ENCODE measurements at regions not wholly inside any gene's neighbourhood (a gene's known extent, or its start where the extent isn't known, plus 50 kb on each side); places are given as distances from the start of the nearest gene placed in this dataset.
"Not testable (repeated sequence)": the region's sequence is repeated elsewhere in the genome, so short reads cannot be mapped to it uniquely, and the experiment has no call there.

- DNase-seq (ENCODE audit: low spot score): no peak
These were observed 301.1 kb upstream of the COBL start for GRCh38 chr7:51617686-51618085.

GRCh38 chr7:51613911-51614357, 297.3 kb upstream of the COBL start:
- no peak for DNase-seq (ENCODE audit: low spot score)

- no peak for DNase-seq (ENCODE audit: low spot score)
These were observed 295.3 kb upstream of the COBL start for GRCh38 chr7:51611937-51612336.

- DNase-seq (ENCODE audit: low spot score): no peak
These were observed 290.8 kb upstream of the COBL start for GRCh38 chr7:51607447-51607846.

- no peak for DNase-seq (ENCODE audit: low spot score)
These were observed 290.1 kb upstream of the COBL start for GRCh38 chr7:51606601-51607154.

- no peak for DNase-seq (ENCODE audit: low spot score)
These were observed 285.8 kb upstream of the COBL start for GRCh38 chr7:51602376-51602775.

- no peak for DNase-seq (ENCODE audit: low spot score)
These were observed 284.9 kb upstream of the COBL start for GRCh38 chr7:51601461-51601860.

- DNase-seq (ENCODE audit: low spot score): not testable (repeated sequence)
These were observed 283.3 kb upstream of the COBL start for GRCh38 chr7:51599935-51600334.

- DNase-seq (ENCODE audit: low spot score): no peak
These were observed 277.0 kb upstream of the COBL start for GRCh38 chr7:51593628-51594027.

- DNase-seq (ENCODE audit: low spot score): no peak
These were observed 276.4 kb upstream of the COBL start for GRCh38 chr7:51592842-51593599.

GRCh38 chr7:51591223-51591622, 274.6 kb upstream of the COBL start:
- DNase-seq (ENCODE audit: low spot score): no peak

GRCh38 chr7:51590746-51591145, 274.1 kb upstream of the COBL start:
- no peak for DNase-seq (ENCODE audit: low spot score)

GRCh38 chr7:51589111-51589510, 272.5 kb upstream of the COBL start:
- no peak for DNase-seq (ENCODE audit: low spot score)

GRCh38 chr7:51587604-51588003, 271.0 kb upstream of the COBL start:
- no peak for DNase-seq (ENCODE audit: low spot score)

- no peak for DNase-seq (ENCODE audit: low spot score)
These were observed 260.8 kb upstream of the COBL start for GRCh38 chr7:51577390-51577789.

GRCh38 chr7:51569581-51569980, 253.0 kb upstream of the COBL start:
- no peak for DNase-seq (ENCODE audit: low spot score)

GRCh38 chr7:51569176-51569575, 252.6 kb upstream of the COBL start:
- no peak for DNase-seq (ENCODE audit: low spot score)

- DNase-seq (ENCODE audit: low spot score): no peak
These were observed 234.5 kb upstream of the COBL start for GRCh38 chr7:51551070-51551469.

GRCh38 chr7:51545131-51545530, 228.5 kb upstream of the COBL start:
- DNase-seq (ENCODE audit: low spot score): no peak

GRCh38 chr7:51543801-51544553, 227.4 kb upstream of the COBL start:
- no peak for DNase-seq (ENCODE audit: low spot score)

GRCh38 chr7:51540906-51541305, 224.3 kb upstream of the COBL start:
- not testable (repeated sequence) for DNase-seq (ENCODE audit: low spot score)

- no peak for DNase-seq (ENCODE audit: low spot score)
These were observed 223.2 kb upstream of the COBL start for GRCh38 chr7:51539840-51540239.

GRCh38 chr7:51528172-51528571, 211.6 kb upstream of the COBL start:
- no peak for DNase-seq (ENCODE audit: low spot score)
